ENCODE measurements at regions not wholly inside any gene's neighbourhood (a gene's known extent, or its start where the extent isn't known, plus 50 kb on each side); places are given as distances from the start of the nearest gene placed in this dataset.
A peak's percentile ranks its signal among the peaks of the same experiment; 100 is the strongest.

DNA sequence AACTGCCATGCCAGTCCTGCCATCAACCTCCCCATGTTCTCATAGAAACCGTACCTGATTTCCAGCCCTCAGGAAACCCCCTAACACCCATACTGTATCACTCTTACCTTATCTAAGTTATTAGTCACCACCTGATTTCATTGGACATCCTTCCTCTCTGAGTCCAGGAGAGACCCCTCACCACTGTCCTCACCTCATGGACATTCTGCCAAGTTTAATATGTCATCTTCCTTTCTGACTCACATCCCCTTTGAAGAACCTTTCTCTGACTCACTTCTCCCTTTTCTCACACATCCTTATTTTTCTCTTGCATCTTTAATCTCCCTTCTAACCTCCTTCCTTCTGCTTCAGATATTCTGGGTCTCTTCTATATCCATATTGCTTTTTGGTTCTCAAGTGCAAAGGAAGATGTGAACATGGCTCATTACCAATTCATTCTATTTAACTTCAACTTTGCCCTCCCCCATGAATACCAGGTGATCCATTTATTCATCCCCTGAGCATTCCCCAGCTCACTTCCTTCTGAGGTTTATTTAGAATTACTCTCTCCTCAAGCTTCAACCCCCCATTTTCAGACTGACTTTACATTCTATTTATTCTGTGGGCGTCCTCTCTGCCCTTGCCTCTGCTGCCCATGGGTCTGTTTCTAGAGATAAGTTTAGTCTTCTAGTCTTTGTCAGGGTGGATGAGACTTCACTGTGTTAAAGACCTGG is 206.8 kb upstream of the ESRRG start:
- Histone ChIP-seq H3K4me2 (ENCODE audit: low read length) (no peak overlapping the region), H3K56ac (ENCODE audit: low read length) (no peak overlapping the region), H3K79me1 (ENCODE audit: low read length) (no peaks in the 10 kb centered on the region), H3K27me3 (ENCODE audit: insufficient read depth, low read length, poor library complexity) (no peaks in the 10 kb centered on the region), H2BK15ac (replicated peaks; ENCODE audit: low read depth) (no peak overlapping the region), H3K27ac (ENCODE audit: low read depth, low read length) (no peak overlapping the region), H3K4me1 (ENCODE audit: control insufficient read depth, low read depth, low read length) (no peaks in the 10 kb centered on the region), H3K18ac (ENCODE audit: low read length) (no peak overlapping the region), H3K79me2 (ENCODE audit: control insufficient read depth, insufficient read depth, low read length) (no peaks in the 10 kb centered on the region), H3K36me3 (ENCODE audit: control insufficient read depth, insufficient read depth, low read length) (no peaks in the 10 kb centered on the region), H2BK5ac (ENCODE audit: low read length) (no peak overlapping the region), H4K8ac (ENCODE audit: low read depth, low read length) (no peak overlapping the region), H4K5ac (ENCODE audit: low read length) (no peak overlapping the region), H2BK120ac (ENCODE audit: low read depth, low read length) (no peak overlapping the region), H3K4ac (ENCODE audit: low read depth, low read length) (no peak overlapping the region), H3K23ac (ENCODE audit: low read length) (no peak overlapping the region), H3K4me3 (ENCODE audit: low read length) (no peak overlapping the region), H2AK5ac (ENCODE audit: low read length) (no peak overlapping the region), H3K9ac (ENCODE audit: low read length) (no peak overlapping the region)
- WGBS (ENCODE audit: extremely low coverage, insufficient coverage, low lambda C conversion rate) = no CpG with 5 or more reads among the region's 2 CpGs
- DNase-seq = no peak

DNA sequence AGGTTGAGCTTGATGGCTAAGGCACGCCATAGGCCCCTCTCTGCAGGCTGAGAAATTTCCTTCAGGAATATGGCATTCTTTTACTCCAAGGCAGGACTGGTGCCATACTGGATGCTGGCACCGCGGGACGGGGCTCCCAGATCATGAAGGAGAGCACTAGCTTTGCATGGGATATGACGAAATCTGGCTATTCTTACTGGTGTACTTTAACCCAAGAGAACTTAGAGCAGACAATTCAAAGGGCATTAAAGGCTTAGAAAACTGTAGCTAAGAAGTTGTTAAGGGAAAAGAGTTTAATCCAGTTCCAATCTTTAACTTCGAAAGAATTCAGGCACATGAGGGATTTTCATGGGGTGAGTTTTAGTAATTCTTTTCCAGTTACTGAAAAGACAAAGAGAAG is 204.4 kb upstream of the ESRRG start:
- H4K8ac ChIP-seq (ENCODE audit: low read depth, low read length) = no peak overlapping the region
- no peak overlapping the region for H3K27ac ChIP-seq (ENCODE audit: low read depth, low read length)
- no peak for DNase-seq
- WGBS (ENCODE audit: extremely low coverage, insufficient coverage, low lambda C conversion rate) = no CpG with 5 or more reads among the region's 6 CpGs
- no peaks in the 10 kb centered on the region for H3K79me1 ChIP-seq (ENCODE audit: low read length)
- H3K18ac ChIP-seq (ENCODE audit: low read length) = no peak overlapping the region
- no peaks in the 10 kb centered on the region for H3K27me3 ChIP-seq (ENCODE audit: insufficient read depth, low read length, poor library complexity)
- H2BK5ac ChIP-seq (ENCODE audit: low read length) = no peak overlapping the region
- H4K5ac ChIP-seq (ENCODE audit: low read length) = no peak overlapping the region
- H3K4me3 ChIP-seq (ENCODE audit: low read length) = no peak overlapping the region
- H3K4me1 ChIP-seq (ENCODE audit: control insufficient read depth, low read depth, low read length) = no peaks in the 10 kb centered on the region
- no peak overlapping the region for H3K4ac ChIP-seq (ENCODE audit: low read depth, low read length)
- H3K36me3 ChIP-seq (ENCODE audit: control insufficient read depth, insufficient read depth, low read length) = no peaks in the 10 kb centered on the region
- H3K56ac ChIP-seq (ENCODE audit: low read length) = no peak overlapping the region
- no peak overlapping the region for H2BK15ac ChIP-seq (replicated peaks; ENCODE audit: low read depth)
- H2AK5ac ChIP-seq (ENCODE audit: low read length) = no peak overlapping the region
- H3K79me2 ChIP-seq (ENCODE audit: control insufficient read depth, insufficient read depth, low read length) = no peaks in the 10 kb centered on the region
- H3K4me2 ChIP-seq (ENCODE audit: low read length) = no peak overlapping the region
- no peak overlapping the region for H3K23ac ChIP-seq (ENCODE audit: low read length)
- no peak overlapping the region for H3K9ac ChIP-seq (ENCODE audit: low read length)
- H2BK120ac ChIP-seq (ENCODE audit: low read depth, low read length) = no peak overlapping the region

DNA sequence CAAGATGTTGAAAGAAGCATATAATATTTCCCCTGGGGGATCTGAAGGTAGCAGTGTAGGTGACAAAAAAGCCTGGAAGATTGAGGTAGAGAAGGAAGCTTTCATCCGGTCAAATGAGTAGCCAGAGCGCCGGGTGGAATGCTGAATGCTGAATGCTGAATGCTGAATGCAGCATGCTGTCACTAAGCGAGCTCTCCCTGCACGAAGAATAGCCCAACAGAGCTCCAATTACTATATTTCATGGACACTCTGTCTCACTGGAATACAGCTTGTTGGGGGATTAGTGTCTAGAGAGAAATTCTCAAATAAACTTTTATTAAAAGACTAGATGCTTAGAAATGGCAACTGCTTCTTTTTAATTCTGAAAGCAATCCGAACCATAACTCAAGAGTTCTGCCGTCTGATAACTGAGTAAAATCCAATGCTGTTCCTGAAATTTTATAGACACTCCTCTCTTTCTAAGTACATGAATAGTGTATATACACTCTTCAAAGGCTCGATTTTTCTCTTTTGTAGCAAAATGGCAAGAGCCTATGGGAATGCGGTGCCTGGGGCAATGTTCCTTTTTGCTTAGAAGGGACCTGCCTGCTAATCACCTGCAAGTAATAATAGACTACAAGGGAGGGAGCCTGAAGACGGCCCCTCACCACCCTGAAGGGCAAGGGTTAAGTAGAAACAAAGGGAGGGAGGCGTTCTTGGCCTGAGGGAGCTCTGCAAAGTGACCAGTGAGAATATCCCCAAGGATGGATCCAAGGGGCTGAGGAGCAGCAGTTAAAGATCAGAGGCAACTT is 203.7 kb upstream of the ESRRG start:
- WGBS (ENCODE audit: extremely low coverage, insufficient coverage, low lambda C conversion rate) = no CpG with 5 or more reads among the region's 11 CpGs
- no peak overlapping the region for H3K56ac ChIP-seq (ENCODE audit: low read length)
- no peak overlapping the region for H3K4ac ChIP-seq (ENCODE audit: low read depth, low read length)
- no peaks in the 10 kb centered on the region for H3K27me3 ChIP-seq (ENCODE audit: insufficient read depth, low read length, poor library complexity)
- no peak overlapping the region for H2BK120ac ChIP-seq (ENCODE audit: low read depth, low read length)
- H3K4me3 ChIP-seq (ENCODE audit: low read length) = no peak overlapping the region
- no peak overlapping the region for H3K9ac ChIP-seq (ENCODE audit: low read length)
- H2BK15ac ChIP-seq (replicated peaks; ENCODE audit: low read depth) = no peak overlapping the region
- no peak overlapping the region for H4K8ac ChIP-seq (ENCODE audit: low read depth, low read length)
- no peaks in the 10 kb centered on the region for H3K79me2 ChIP-seq (ENCODE audit: control insufficient read depth, insufficient read depth, low read length)
- H3K36me3 ChIP-seq (ENCODE audit: control insufficient read depth, insufficient read depth, low read length) = no peaks in the 10 kb centered on the region
- DNase-seq = peak; percentile 45
- no peak overlapping the region for H2BK5ac ChIP-seq (ENCODE audit: low read length)
- no peak overlapping the region for H3K27ac ChIP-seq (ENCODE audit: low read depth, low read length)
- H3K23ac ChIP-seq (ENCODE audit: low read length) = no peak overlapping the region
- H3K4me1 ChIP-seq (ENCODE audit: control insufficient read depth, low read depth, low read length) = no peaks in the 10 kb centered on the region
- H4K5ac ChIP-seq (ENCODE audit: low read length) = no peak overlapping the region
- no peak overlapping the region for H3K4me2 ChIP-seq (ENCODE audit: low read length)
- no peak overlapping the region for H3K18ac ChIP-seq (ENCODE audit: low read length)
- no peaks in the 10 kb centered on the region for H3K79me1 ChIP-seq (ENCODE audit: low read length)
- H2AK5ac ChIP-seq (ENCODE audit: low read length) = no peak overlapping the region

DNA sequence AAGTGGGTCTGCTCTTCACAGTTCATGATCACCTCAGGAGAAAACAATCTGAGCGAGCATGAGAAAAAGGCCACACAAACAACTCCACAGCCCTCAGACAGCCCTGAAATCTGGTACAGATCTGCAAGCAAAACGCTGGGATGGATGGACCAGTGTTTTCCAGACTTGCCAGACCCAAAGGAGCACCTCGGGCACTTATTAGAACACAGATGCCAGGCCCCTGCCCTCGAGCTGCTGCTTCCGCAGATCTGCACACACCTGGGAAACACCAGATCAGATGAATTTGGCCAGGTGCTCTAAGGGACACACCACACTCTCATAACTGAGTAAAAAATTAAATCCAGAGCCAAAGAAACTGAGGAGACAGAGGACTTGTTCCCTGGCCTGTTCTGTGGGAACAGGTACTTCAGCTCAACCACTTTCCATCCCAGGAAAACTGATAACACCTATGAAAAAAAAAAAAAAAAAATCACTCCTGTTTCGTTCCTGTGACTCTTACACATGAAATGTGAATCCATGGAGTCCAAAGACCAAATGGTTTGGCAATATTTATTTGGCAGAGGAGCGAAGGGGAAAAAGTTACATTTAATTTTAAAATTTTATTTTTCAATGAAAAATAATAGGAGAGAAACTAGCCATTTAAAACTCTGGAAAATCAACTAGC is 202.9 kb upstream of the ESRRG start:
- Histone ChIP-seq H3K56ac (ENCODE audit: low read length) (no peak overlapping the region), H3K18ac (ENCODE audit: low read length) (peak overlapping the region; percentile 41), H3K79me1 (ENCODE audit: low read length) (no peaks in the 10 kb centered on the region), H3K27ac (ENCODE audit: low read depth, low read length) (no peak overlapping the region), H3K79me2 (ENCODE audit: control insufficient read depth, insufficient read depth, low read length) (no peaks in the 10 kb centered on the region), H4K5ac (ENCODE audit: low read length) (no peak overlapping the region), H3K9ac (ENCODE audit: low read length) (no peak overlapping the region), H3K4me3 (ENCODE audit: low read length) (no peak overlapping the region), H3K27me3 (ENCODE audit: insufficient read depth, low read length, poor library complexity) (no peaks in the 10 kb centered on the region), H2BK120ac (ENCODE audit: low read depth, low read length) (no peak overlapping the region), H3K23ac (ENCODE audit: low read length) (no peak overlapping the region), H3K36me3 (ENCODE audit: control insufficient read depth, insufficient read depth, low read length) (no peaks in the 10 kb centered on the region), H4K8ac (ENCODE audit: low read depth, low read length) (no peak overlapping the region), H2AK5ac (ENCODE audit: low read length) (no peak overlapping the region), H2BK15ac (replicated peaks; ENCODE audit: low read depth) (no peak overlapping the region), H2BK5ac (ENCODE audit: low read length) (no peak overlapping the region), H3K4ac (ENCODE audit: low read depth, low read length) (no peak overlapping the region), H3K4me1 (ENCODE audit: control insufficient read depth, low read depth, low read length) (no peaks in the 10 kb centered on the region), H3K4me2 (ENCODE audit: low read length) (no peak overlapping the region)
- WGBS (ENCODE audit: extremely low coverage, insufficient coverage, low lambda C conversion rate) = no CpG with 5 or more reads among the region's 7 CpGs
- no peak for DNase-seq

DNA sequence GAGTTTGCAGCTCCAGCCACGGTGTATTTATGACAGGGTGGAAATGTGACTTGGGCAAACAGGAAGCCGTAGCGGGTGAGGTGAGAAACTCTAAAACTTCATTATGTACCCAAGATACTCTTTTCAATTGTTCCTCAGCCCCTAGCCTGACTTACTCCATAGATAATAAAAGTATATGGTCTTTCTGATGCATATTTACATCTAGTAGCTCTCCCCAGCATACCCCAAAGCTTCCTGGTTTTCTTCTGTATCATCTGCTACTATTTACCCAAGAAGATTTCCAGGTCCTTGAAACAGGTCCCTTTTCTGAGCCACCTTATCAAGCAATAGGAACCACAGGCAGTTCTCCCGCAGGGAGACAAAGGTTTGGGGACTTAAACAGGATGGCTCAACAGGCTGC is 201.5 kb upstream of the ESRRG start:
- H3K23ac ChIP-seq (ENCODE audit: low read length) = no peak overlapping the region
- H3K36me3 ChIP-seq (ENCODE audit: control insufficient read depth, insufficient read depth, low read length) = no peaks in the 10 kb centered on the region
- H2BK15ac ChIP-seq (replicated peaks; ENCODE audit: low read depth) = no peak overlapping the region
- no peaks in the 10 kb centered on the region for H3K79me2 ChIP-seq (ENCODE audit: control insufficient read depth, insufficient read depth, low read length)
- H3K27me3 ChIP-seq (ENCODE audit: insufficient read depth, low read length, poor library complexity) = no peaks in the 10 kb centered on the region
- H4K5ac ChIP-seq (ENCODE audit: low read length) = no peak overlapping the region
- no peak overlapping the region for H4K8ac ChIP-seq (ENCODE audit: low read depth, low read length)
- H3K9ac ChIP-seq (ENCODE audit: low read length) = no peak overlapping the region
- no CpG with 5 or more reads among the region's 4 CpGs for WGBS (ENCODE audit: extremely low coverage, insufficient coverage, low lambda C conversion rate)
- H2BK5ac ChIP-seq (ENCODE audit: low read length) = no peak overlapping the region
- H3K4ac ChIP-seq (ENCODE audit: low read depth, low read length) = no peak overlapping the region
- no peak overlapping the region for H3K4me3 ChIP-seq (ENCODE audit: low read length)
- no peaks in the 10 kb centered on the region for H3K4me1 ChIP-seq (ENCODE audit: control insufficient read depth, low read depth, low read length)
- H3K79me1 ChIP-seq (ENCODE audit: low read length) = no peaks in the 10 kb centered on the region
- no peak overlapping the region for H3K4me2 ChIP-seq (ENCODE audit: low read length)
- no peak overlapping the region for H3K27ac ChIP-seq (ENCODE audit: low read depth, low read length)
- DNase-seq = no peak
- H2AK5ac ChIP-seq (ENCODE audit: low read length) = no peak overlapping the region
- no peak overlapping the region for H2BK120ac ChIP-seq (ENCODE audit: low read depth, low read length)
- no peak overlapping the region for H3K18ac ChIP-seq (ENCODE audit: low read length)
- no peak overlapping the region for H3K56ac ChIP-seq (ENCODE audit: low read length)

All from mesendoderm (in vitro differentiated cells).